Jurkat, Clone E6-1 (cell line): ENCODE measurements at regions not wholly inside any gene's neighbourhood (a gene's known extent, or its start where the extent isn't known, plus 50 kb on each side); places are given as distances from the start of the nearest gene placed in this dataset.

Experiments
- DNase-seq: peaks from one replicate; pipeline ENCODE4 v3.0.0-alpha.2; 2011; ENCODE audit warnings: low read depth, low spot score
- H3K4me3 ChIP-seq: 2 replicates; pipeline ENCODE4 v1.5.1; 2011; ENCODE audit warnings: mild to moderate bottlenecking, low read length, control low read depth, moderate library complexity

DNA sequence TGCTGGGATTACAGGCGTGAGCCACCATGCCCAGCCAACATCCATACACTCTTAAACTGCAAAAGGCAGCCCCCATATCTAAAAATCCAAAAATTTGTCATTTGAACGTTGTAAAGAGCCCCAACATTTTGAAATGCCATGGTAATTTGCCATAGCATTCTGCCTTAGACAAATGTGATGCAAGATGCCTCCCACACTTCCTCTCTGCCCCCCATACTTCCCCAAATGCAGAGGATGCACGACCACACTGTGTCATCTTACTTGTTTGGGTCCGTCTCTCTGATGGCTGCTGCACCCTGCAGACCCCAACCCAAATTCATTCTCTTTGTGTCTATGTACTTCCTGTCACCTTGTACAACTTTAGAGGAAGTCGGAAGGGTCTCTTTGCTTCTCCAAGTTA lies 1125.6 kb upstream of the AUTS2 start:
- DNase-seq: no peak

DNA sequence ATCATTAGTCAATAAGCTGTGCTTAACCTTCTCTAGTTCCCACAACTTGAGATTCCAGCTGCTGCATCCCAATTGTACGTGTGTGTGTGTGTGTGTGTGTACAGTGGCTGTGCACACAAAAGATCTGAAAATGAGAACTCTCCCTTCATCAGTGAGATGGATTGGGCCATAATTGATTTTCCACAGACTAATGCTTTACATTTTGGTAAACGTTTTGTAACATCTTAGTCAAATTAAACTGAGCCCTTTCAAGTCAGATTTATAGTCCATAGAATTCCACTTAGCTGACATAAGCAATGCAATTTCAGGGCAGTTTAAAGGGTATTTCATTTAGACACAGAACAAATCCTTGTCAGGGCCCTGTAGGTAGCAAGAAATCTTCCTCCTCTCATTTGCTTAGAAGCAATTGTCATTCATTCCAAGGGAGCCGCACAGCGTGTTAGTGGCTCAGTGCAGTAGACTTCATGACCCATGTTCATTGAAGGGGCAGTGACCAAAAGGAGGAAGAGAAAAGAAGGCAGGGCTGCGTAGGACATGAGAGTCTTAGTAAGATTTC lies 1123.5 kb upstream of the AUTS2 start:
- no peak overlapping the region for H3K4me3 ChIP-seq

More for the DNA sequence above, 1125.6 kb upstream of the AUTS2 start:
- no peak overlapping the region for H3K4me3 ChIP-seq

DNA sequence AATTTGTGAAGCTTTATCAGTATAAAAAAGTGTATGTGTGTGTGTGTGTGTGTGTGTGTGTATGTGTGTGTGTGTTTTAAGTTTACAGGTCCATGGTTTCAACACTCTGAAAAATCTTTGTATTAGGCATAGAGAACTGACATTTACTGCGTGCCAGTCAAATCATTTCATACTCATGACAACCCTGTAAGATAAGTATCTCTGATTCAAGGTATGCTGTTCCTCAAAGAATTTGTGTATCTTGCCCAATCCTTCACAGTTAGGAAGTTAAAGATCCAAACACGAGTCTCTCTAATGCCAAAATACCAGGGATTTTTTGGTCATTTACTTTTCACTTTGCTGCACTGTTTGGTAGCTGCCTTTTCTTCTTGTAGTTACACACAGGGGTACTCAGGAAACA lies 1121.3 kb upstream of the AUTS2 start:
- DNase-seq: no peak
- no peak overlapping the region for H3K4me3 ChIP-seq

More for the DNA sequence above, 1123.5 kb upstream of the AUTS2 start:
- DNase-seq: no peak

DNA sequence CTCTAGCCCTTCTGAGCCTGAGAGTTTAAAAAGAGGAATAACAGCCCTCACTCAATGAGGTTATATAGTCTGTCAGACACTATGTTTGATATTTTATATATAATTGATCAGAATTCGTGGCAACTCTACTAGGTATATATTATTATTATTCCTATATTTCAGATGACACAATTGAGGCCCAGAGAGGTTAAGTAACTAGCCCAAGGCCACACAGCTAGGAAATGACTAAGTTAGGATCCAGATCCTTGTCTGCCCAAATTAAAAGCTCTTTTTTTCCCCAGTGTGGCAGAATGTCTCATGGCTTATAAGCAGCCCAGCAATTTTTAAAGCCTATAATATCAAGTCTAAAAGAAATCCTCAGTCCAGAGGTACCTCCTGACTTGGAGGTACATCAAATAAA lies 1119.9 kb upstream of the AUTS2 start:
- H3K4me3 ChIP-seq: no peak overlapping the region
- DNase-seq: no peak

DNA sequence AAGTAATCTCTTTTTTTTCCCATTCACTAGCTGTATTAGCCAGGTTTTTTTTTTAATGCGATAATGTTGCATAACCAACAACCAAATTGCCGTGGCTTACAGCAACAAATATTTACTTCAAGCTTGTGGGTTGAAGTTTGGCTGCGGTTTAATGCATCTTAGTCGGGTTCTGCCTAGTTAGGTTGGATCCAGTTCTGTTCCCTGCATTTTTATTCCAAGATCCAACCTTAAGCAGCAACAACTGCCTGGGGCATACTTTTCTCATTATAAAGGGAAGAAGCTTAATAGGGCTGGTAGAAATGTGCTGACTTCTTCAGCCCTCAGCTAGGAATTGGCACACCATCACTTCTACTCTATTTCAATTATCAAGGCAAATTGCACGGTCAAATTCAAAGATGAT lies 1115.5 kb upstream of the AUTS2 start:
- no peak overlapping the region for H3K4me3 ChIP-seq
- no peak for DNase-seq

DNA sequence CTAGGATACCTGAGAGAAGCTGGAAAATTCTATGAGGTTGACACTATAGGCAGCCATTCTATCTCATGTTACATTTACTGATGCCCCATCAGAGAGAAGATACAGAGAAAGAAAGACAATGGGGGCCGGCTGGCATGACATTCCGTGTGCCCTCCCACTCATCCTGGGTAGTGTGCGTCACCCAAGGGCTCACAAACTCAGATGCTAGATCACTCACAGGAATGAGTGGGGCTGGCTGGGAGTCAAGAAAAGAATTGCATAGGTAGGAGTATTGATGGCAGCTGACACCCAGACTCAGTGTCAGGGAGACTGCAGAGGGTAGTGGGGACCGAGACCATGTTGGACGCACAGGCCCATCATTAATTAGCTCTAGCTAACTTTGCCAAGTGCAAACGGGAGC lies 1113.5 kb upstream of the AUTS2 start:
- no peak for DNase-seq
- no peak overlapping the region for H3K4me3 ChIP-seq

DNA sequence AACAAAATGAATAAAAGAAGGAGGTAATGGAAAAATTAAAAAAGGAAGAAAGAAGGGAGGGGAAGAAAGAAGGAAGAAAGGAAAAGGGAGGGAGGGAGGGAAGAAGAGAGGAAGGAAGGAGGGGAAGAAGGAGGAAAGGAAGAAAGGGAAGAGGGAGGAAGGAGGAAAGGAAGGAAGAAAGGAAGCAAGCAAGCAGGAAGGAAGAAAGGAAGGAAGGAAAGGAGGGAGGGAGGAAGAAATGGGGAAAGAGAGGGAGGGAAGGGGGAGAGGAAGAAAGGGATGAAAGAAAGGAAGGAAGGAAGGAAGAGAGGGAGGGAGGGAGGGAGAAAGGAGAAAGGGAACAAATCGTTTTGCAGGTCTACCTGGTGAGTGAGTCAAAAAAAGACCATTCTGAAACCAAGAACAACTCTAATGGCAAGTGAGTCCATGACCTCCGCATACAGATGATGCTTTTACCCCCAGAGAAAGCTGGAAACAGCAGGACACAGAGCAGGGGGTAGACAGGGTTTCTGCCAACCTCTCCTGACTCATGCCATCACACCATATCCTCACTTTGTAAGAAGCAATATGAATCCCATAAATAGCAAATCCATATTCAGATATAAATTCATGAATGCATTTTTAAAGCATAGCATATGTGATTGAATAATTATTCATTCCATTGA lies 1112.9 kb upstream of the AUTS2 start:
- DNase-seq: no peak

DNA sequence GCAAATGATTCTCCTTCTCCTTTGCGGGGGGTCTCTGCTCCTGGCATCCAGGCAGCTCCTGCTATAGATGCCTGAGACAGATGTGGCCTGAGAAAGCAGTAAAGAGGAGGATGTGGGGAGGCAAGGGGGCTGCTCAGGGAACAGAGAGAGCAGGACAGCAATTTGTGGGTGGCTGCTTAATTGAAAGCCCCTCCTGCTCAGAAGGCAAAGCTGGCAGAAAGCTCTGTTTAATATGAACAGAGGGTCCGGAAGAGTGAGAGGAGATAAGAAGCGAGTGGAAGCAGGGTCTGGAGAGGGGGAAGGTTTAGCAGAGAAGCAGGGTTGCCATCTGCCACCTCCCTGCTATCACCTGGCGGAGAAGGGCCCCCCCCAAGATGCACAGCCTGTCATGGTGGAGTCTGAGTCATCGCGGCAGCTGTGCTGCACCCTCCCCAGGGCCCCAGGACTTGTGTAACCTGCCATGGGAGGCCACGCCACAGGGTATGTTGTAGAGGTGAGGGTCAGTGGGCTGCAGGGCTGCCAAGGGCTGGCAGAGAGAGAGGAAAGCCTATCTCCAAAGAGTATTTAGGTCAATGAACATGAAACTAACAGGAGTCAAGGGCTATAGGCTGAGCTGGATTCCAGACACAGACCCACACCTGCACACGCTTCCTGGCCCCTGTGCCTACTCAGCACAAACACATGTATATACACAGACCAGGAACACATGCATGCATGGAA lies 1109.8 kb upstream of the AUTS2 start:
- DNase-seq: no peak
- H3K4me3 ChIP-seq: no peak overlapping the region

More for the DNA sequence above, 1112.9 kb upstream of the AUTS2 start:
- H3K4me3 ChIP-seq: no peak overlapping the region

DNA sequence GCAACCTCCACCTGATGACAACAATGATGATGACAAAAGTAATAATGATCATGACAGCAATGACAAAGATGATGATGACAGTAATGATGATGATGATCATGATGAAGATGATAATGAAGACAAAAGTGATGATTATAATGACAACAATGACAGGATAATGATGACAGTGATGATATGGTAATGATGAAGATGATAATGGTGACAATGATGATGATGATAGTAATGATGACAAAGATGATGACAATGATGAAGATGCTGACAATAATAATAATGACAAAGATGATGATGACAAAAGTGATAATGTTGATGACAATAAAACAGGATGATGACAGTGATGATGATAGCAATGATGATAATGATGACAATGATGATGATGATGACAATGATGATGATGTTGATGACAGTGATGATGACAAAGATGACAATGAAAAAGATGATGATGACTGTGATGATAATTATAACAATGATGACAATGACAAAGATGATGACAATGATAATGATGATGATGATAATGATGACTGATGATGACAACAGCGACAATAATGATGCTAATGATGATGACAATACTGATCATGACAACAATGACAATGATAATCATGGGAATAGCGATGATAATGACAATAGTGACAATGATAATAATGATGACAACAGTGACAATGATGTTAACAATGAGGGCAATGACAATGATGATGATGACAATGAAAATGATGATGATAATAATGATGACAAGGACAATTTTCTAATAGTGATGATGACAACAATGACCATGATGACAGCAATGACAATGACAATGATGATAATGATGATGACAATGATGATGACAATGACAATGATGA lies 1106.5 kb upstream of the AUTS2 start:
- H3K4me3 ChIP-seq: no peak overlapping the region
- DNase-seq: no peak

DNA sequence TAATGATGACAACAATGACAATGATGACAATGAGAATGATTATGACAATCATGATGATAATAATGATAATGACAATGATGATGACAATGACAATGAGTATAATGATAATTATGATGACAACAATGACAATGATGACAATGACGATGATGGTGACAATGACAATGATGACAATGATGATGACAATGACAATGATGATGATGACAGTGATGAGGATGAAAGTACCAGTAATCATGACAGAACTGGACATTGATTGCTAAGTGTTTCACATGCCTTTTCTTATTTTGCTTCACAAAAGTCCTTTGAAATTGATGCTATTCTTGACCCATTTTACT lies 1106.0 kb upstream of the AUTS2 start:
- H3K4me3 ChIP-seq: no peak overlapping the region
- no peak for DNase-seq

DNA sequence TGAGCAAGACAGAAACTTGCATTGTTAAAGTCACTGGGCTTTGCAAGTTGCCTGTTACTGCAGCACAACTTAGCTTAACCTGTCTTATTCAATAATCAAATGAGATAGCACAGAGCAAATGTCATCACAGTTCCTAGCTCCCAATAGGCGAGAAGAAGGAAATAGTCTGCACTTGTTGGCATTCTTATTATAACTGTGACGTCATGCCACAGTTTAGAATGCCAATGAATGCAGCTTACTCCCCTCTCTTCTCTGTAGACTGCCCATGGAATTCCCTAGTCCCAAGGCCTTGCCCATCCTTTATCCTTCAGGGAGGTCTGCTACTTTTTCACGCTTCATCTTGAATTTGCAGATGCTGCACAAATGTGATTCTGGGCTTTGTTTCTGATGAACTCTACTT lies 1094.9 kb upstream of the AUTS2 start:
- DNase-seq: no peak
- no peak overlapping the region for H3K4me3 ChIP-seq

DNA sequence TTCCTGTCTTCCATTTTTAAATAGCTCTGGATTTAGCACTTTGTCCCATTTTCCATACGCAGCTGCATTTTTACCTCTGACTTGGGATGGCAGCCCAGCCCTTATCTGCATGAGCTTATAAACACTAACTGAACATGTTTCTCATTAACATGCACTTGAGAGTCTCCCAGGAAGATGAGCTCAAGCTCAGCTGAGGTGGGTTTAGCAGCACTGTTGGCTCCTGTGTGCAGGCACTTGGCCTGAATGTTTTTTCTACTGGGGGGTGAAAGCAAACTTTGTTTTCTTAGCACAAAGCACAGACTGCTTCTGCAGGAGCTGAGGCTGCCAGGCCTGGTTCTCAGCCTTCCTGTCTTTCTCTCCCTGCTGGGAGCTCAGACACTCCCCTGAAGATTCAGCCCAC lies 1093.6 kb upstream of the AUTS2 start:
- no peak overlapping the region for H3K4me3 ChIP-seq
- DNase-seq: no peak

DNA sequence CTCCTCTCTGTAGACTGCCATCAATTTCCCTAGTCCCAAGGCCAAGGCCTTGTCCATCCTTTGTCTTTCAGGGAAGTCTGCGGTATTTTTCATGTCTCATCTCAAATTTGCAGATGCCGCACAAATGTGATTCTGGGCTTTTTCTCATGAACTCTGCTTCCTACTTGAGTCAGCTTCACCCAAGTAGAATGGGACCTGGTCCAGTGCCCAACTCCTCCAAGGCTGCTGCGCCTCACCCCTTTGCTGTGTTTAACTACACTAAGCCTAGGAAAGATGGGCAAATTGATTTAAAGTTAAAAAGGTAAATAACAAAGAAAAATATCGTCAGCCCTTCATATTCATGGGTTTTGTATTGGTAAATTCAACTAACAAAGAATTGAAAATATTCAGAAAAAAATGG lies 1092.6 kb upstream of the AUTS2 start:
- DNase-seq: no peak
- no peak overlapping the region for H3K4me3 ChIP-seq

DNA sequence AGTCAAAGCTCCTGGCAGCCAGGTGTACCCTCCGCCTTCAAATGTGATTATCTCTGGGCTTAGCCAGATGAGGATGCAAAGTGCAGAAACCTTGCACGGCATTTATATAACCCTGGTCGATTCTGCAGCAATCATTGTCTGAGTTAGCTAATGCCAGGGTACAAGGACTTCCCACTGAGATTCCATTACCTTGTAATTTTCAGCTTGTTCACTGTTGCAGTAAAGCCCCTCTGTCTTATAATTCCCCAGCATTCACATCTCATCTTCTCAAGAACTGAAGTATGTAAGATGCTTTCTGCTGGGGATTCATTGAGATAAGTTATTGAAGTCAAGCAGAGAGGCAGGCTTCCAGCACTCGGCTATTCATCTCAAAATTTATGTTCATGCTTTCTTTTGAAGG lies 1090.6 kb upstream of the AUTS2 start:
- H3K4me3 ChIP-seq: no peak overlapping the region
- no peak for DNase-seq

DNA sequence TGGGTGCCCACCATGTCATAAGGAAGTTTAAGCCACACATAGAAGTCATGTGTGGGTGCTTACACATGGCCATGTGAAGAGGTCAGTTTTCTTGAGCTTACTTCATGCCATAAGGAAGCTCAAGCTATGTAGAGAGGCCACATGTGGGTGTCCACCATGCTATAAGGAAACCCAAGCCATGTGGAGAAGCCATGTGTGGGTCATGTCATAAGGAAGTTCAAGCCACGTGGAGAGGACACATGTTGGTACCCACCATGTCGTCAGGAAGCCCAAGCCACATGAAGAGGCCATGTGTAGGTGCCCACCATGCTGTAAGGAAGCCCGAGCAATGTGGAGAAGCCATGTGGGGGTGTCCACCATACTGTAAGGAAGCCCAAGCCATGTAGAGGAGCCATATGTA lies 1089.2 kb upstream of the AUTS2 start:
- no peak overlapping the region for H3K4me3 ChIP-seq
- DNase-seq: no peak

DNA sequence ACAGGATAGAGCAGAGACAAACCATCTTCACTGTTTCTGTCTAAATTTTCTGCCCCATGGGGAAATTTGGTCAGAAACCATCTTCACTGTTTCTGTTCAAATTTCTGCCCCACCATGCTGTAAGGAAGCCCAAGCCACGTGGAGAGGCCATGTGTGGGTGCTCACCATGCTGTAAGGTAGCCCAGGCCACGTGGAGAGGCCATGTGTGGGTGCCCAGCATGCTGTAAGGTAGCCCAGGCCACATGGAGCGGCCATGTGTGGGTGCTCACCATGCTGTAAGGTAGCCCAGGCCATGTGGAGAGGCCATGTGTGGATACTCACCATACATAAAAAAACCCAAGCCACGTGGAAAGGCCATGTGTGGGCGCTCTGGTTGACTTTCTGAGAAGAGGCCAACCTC lies 1088.7 kb upstream of the AUTS2 start:
- no peak for DNase-seq
- H3K4me3 ChIP-seq: no peak overlapping the region

DNA sequence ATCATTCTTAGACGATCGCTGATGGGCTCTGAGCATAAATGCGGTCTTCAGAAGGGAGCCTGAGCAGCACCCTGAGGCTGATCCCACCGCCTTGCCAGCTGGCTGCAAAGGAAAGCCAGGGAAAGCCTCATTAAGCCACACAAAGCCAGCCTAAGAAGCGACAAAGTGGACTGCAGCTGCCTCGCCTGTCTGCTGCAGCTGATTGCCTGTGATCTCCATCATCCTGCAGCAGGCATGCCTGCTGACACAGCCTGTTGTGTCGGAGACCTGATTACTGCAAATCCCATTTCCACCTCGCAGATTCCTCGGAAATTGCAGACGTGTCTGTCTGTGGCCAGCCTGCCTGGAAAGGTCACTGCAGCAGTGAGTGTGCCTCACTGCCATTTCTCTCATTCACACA lies 1087.0 kb upstream of the AUTS2 start:
- no peak overlapping the region for H3K4me3 ChIP-seq
- no peak for DNase-seq

DNA sequence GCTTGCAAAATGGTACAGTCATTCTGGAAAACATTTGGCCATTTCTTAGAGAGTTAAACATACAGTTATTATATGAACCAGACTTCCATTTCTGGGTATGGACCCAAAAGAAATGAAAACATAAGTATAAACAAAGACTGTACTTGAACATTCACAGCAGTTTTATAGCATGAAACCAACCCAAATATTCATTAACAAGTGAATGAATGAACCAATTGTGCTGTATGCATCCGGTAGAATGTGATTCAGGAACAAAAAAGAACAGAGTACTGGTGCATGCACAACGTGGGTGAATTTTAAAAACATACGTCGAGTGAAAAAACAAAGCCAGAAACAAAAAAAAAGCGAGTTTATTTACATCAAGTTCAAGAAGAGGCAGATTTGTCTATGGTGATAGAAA lies 1085.8 kb upstream of the AUTS2 start:
- DNase-seq: no peak

DNA sequence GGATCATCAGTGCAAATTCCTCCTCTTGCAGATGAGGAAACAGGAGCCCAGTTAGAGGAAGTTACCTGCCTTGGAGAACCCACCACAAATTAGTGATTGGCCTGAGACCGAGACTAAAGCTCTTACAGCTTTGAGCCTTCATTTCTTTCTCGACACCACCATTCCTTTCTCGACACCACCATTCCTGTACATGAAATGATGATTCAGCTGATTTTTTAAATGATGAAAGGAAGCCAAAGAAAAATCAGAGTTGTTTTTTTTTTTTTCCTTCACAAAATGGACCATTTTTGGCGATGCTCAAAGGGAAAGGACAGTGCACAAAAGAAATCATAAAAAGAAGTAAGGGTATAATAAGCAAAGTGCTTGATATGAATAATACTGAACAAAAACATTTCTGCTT lies 1080.2 kb upstream of the AUTS2 start:
- DNase-seq: no peak
- no peak overlapping the region for H3K4me3 ChIP-seq

More for the DNA sequence above, 1085.8 kb upstream of the AUTS2 start:
- no peak overlapping the region for H3K4me3 ChIP-seq

DNA sequence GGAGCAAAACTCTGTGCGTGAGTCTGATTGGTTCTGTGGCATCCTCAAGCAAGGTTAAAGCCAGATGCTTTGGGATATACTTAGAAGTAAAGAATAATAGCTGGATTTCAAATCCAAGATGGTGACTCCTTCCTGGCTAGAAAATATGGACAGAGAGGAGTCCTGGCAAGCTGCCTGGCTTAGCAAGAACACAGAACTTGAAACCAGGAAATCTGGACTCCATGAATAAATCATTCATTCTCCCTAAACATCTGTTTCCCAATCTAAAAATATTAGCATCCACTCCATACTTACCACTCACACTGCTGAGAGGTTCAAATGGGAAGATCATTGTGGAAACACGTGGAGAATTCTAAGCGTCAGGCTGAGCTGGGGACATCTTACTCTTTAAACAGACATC lies 1074.1 kb upstream of the AUTS2 start:
- DNase-seq: no peak
- H3K4me3 ChIP-seq: no peak overlapping the region
